ENCODE measurements at regions not wholly inside any gene's neighbourhood (a gene's known extent, or its start where the extent isn't known, plus 50 kb on each side); places are given as distances from the start of the nearest gene placed in this dataset.

GRCh38 chr6:81816380-81816779, 63.9 kb upstream of the TENT5A start:
- DNase-seq (ENCODE audit: low spot score), result no peak

DNA sequence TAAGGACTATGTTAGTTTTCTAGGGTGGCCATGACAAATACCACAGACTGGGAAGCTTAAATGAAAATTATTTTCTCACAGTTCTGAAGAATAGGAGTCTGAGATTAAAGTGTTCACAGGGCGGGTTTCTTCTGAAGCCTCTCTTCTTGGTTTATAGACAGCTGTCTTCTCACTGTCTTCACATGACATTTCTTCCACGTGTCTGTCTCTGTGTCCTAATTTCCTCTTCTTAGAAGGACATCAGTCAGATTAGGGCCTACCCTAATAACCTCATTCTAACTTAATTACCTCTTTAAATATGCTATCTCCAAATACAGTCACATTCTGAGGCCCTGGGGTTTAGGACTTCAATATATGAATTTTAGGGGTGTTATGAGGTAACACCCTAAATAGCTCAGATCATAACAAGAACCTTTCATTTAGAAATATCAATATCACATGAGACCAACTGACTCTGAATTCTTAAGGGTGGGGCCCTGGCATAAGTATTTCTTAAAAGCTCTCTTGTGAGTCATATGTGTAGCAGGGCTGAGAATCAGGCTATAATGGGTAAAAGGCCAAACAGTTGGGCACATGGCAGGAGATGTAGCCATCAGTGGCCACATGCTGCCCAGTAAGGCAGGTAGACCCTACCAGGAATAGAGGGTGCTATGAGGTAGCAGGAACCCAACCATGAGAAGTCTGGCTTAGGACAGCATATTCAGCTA, 62.0 kb upstream of the TENT5A start:
- no peak for DNase-seq (ENCODE audit: low spot score)

DNA sequence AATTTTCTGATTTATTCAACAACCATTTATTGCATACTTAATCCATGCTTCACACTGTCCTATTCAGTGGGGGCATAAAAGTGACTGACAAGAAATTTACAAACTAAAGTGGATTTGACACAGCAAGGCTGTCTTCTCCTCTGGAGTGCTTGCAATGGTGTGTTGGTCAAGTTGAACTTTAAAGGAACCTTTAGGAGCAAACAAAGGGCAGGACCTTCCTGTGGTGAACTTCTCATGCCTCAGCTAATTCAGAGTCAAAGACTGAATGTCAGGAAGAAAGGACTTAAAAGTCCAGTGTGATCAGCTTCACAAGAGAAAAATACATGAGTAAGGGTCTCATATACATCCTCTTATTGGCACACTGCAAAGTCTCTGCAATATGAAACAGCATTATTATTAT, 60.8 kb upstream of the TENT5A start:
- no peak for DNase-seq (ENCODE audit: low spot score)

DNA sequence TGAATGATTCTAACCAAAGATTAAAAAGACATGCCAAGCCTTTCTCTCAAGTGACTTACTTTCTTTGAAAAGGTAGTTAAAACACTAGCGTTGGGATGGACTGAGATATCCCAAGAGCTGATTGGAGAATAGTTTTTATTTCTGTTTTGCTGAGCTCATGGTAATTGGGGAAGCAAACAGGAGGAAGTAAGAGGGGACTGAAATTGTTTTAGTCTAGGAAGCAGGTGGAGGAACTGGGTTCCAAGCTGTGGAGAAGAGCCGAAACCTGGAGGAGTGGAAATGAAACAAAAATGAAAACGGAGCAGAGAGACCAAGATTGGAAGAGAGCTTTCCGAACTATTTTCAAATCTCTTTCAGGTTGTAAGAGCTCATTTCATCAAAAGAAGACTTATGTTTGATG, 59.9 kb upstream of the TENT5A start:
- DNase-seq (ENCODE audit: low spot score), result no peak

GRCh38 chr6:81808851-81809570, 56.5 kb upstream of the TENT5A start:
- DNase-seq (ENCODE audit: low spot score), result peak; percentile 2

DNA sequence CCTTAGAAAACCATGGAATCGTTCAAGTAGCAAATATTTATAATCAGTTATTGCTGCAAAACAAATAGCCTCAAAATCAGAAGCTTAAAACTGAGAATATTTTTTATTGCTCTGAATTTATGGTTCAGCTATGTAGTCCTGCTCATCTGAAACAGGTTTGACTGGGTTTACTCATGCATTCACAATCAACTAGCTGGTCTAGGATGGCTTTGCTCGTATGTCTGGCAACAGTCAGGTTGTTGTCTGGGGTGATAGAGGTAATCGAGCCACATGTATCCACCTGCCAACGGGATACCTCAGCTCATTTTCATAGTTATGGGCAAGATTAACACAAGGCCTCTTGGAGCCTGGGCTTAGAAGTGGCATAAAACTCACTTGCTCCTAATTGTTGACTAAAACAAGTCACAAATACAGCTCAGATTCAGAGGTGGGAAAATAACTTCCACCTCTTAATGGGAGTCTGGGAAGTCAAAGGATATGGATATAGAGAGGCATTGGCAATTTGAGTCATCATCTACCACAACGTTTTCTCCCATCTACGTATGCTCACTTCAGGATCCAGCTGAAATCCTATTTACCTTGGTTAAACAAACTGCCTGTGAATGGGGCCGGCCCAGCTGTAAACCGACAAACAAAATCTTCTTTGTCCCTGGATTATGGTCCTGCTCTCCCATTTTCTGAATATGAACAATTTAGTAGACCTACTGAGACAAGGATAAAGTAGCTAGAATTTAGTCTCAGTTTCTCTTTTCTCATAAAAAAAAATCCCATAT, 54.5 kb upstream of the TENT5A start:
- DNase-seq (ENCODE audit: low spot score), result no peak

- no peak for DNase-seq (ENCODE audit: low spot score)
Measured at GRCh38 chr6:81802356-81802755, 49.9 kb upstream of the TENT5A start.

Data from NAMALWA (cell line).